ENCODE measurements at regions not wholly inside any gene's neighbourhood (a gene's known extent, or its start where the extent isn't known, plus 50 kb on each side); places are given as distances from the start of the nearest gene placed in this dataset.

DNA sequence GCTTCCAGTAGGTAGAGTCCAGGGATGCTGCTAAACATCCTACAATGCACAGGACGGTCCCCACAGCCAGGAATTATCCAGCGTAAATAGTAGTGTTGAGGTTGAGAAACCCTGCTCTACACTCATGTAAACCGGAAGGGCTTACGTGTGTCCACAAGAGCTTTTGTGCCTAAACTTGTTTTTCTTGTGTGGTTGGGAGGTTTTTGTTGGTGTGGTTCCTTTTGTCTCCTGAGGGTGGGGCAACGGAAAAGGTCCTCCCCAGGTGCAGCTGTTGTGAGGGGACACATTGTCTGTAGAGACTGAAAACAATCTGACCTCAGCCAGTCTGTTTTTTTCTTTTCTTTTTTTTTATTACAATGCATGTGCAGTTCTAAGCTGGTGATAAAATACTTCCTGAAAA is 72.7 kb upstream of the MGAT5 start:
- TF ChIP-seq, protein P1, sequence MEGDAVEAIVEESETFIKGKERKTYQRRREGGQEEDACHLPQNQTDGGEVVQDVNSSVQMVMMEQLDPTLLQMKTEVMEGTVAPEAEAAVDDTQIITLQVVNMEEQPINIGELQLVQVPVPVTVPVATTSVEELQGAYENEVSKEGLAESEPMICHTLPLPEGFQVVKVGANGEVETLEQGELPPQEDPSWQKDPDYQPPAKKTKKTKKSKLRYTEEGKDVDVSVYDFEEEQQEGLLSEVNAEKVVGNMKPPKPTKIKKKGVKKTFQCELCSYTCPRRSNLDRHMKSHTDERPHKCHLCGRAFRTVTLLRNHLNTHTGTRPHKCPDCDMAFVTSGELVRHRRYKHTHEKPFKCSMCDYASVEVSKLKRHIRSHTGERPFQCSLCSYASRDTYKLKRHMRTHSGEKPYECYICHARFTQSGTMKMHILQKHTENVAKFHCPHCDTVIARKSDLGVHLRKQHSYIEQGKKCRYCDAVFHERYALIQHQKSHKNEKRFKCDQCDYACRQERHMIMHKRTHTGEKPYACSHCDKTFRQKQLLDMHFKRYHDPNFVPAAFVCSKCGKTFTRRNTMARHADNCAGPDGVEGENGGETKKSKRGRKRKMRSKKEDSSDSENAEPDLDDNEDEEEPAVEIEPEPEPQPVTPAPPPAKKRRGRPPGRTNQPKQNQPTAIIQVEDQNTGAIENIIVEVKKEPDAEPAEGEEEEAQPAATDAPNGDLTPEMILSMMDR (IDR thresholded peaks at IDR 0.05; ENCODE audit: low read depth, low read length) = no peak
- no peak for TF ChIP-seq EZH2phosphoT487 (IDR thresholded peaks at IDR 0.05; ENCODE audit: low read depth)

Data from OCI-LY3 (cell line).